Chondrocyte (in vitro differentiated cells): ENCODE measurements at regions not wholly inside any gene's neighbourhood (a gene's known extent, or its start where the extent isn't known, plus 50 kb on each side); places are given as distances from the start of the nearest gene placed in this dataset.

Source experiments
- DNase-seq: peaks from one replicate; pipeline ENCODE4 v3.0.0; 2021; ENCODE audit warnings: mixed read lengths, low spot score
- H3K27ac Mint-ChIP-seq: one replicate; pipeline ENCODE4 v1.8.0; 2021; ENCODE audit warnings: mild to moderate bottlenecking, moderate library complexity, mixed read lengths; ENCODE audit not compliant: unreplicated experiment
- H3K27me3 Mint-ChIP-seq: 2 replicates; pipeline ENCODE4 v1.8.0; 2021; ENCODE audit warnings: low read depth, mixed read lengths
- H3K36me3 Mint-ChIP-seq: 2 replicates; pipeline ENCODE4 v1.8.0; 2021; ENCODE audit warnings: low read depth, mixed read lengths
- H3K4me1 Mint-ChIP-seq: 2 replicates; pipeline ENCODE4 v1.8.0; 2021; ENCODE audit warnings: low read depth, mild to moderate bottlenecking, mixed read lengths
- H3K4me3 Mint-ChIP-seq: one replicate; pipeline ENCODE4 v1.8.0; 2021; ENCODE audit warnings: mild to moderate bottlenecking, moderate library complexity, mixed read lengths; ENCODE audit not compliant: unreplicated experiment
- H3K9me3 Mint-ChIP-seq: 2 replicates; pipeline ENCODE4 v1.8.0; 2021; ENCODE audit warnings: low read depth, mixed read lengths
- TF ChIP-seq, protein P1 (sequence below): fragments of 200-600 bp; sonication (generic); IDR thresholded peaks from 2 replicates; pipeline ENCODE4 v1.5.0; 2021; ENCODE audit warnings: antibody characterized with exemption, mild to moderate bottlenecking, moderate library complexity

GRCh38 chr14:32263939-32264567 is 61.0 kb upstream of the RNU6-8 start:
- Mint-ChIP-seq H3K27me3 (no peaks in the 10 kb centered on the region), H3K27ac (no peak overlapping the region), H3K4me1 (peaks cover 9% of the 10 kb centered on the region), H3K4me3 (no peak overlapping the region), H3K36me3 (peaks cover 18% of the 10 kb centered on the region), H3K9me3 (peaks cover 38% of the 10 kb centered on the region)
- TF ChIP-seq, protein P1, sequence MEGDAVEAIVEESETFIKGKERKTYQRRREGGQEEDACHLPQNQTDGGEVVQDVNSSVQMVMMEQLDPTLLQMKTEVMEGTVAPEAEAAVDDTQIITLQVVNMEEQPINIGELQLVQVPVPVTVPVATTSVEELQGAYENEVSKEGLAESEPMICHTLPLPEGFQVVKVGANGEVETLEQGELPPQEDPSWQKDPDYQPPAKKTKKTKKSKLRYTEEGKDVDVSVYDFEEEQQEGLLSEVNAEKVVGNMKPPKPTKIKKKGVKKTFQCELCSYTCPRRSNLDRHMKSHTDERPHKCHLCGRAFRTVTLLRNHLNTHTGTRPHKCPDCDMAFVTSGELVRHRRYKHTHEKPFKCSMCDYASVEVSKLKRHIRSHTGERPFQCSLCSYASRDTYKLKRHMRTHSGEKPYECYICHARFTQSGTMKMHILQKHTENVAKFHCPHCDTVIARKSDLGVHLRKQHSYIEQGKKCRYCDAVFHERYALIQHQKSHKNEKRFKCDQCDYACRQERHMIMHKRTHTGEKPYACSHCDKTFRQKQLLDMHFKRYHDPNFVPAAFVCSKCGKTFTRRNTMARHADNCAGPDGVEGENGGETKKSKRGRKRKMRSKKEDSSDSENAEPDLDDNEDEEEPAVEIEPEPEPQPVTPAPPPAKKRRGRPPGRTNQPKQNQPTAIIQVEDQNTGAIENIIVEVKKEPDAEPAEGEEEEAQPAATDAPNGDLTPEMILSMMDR, result no peak
- no peak for DNase-seq

- no peaks in the 10 kb centered on the region for H3K27me3 Mint-ChIP-seq
Observed at GRCh38 chr14:32265584-32265983, 62.5 kb upstream of the RNU6-8 start.

GRCh38 chr14:32277998-32278397 is 51.1 kb upstream of the AKAP6 start:
- H3K9me3 Mint-ChIP-seq, result peaks cover 28% of the 10 kb centered on the region
- DNase-seq, result no peak
- H3K4me1 Mint-ChIP-seq, result no peaks in the 10 kb centered on the region
- peaks cover 13% of the 10 kb centered on the region for H3K36me3 Mint-ChIP-seq
- no peak overlapping the region for H3K27ac Mint-ChIP-seq
- TF ChIP-seq, protein P1, result no peak
- no peak overlapping the region for H3K4me3 Mint-ChIP-seq
- H3K27me3 Mint-ChIP-seq, result peaks cover 1% of the 10 kb centered on the region

More at GRCh38 chr14:32265584-32265983, 62.5 kb upstream of the RNU6-8 start:
- no peak overlapping the region for H3K27ac Mint-ChIP-seq
- H3K4me1 Mint-ChIP-seq, result no peaks in the 10 kb centered on the region
- DNase-seq, result no peak
- TF ChIP-seq, protein P1, result no peak
- H3K9me3 Mint-ChIP-seq, result peaks cover 38% of the 10 kb centered on the region
- H3K36me3 Mint-ChIP-seq, result peaks cover 18% of the 10 kb centered on the region
- H3K4me3 Mint-ChIP-seq, result no peak overlapping the region
